ENCODE measurements at regions not wholly inside any gene's neighbourhood (a gene's known extent, or its start where the extent isn't known, plus 50 kb on each side); places are given as distances from the start of the nearest gene placed in this dataset.

GRCh38 chr12:22935090-22935489 is 310.1 kb downstream of the ETNK1 start:
- no peak for ATAC-seq
- 49 to 73% methylated on average over 9 to 11 of the region's 12 CpGs for WGBS, 2 donors (ENCODE audit: low coverage in 1 of 2)
- TF ChIP-seq EP300 (IDR thresholded peaks at IDR 0.05) (no peak), POLR2AphosphoS5 (IDR thresholded peaks at IDR 0.05) (no peak), POLR2A (IDR thresholded peaks at IDR 0.05) (no peak), CTCF (IDR thresholded peaks at IDR 0.05) (no peak)
- H3K4me3 ChIP-seq = no peak overlapping the region
- no peak overlapping the region for H3K27ac ChIP-seq
- no peaks in the 10 kb centered on the region for H3K27me3 ChIP-seq
- no peaks in the 10 kb centered on the region for H3K36me3 ChIP-seq
- H3K9me3 ChIP-seq = peaks cover 0 to 3% (median 0%) of the 10 kb centered on the region in 3 donors
- H3K4me1 ChIP-seq = no peaks in the 10 kb centered on the region

GRCh38 chr12:22935501-22935900 is 310.5 kb downstream of the ETNK1 start:
- H3K4me1 ChIP-seq = no peaks in the 10 kb centered on the region
- no peaks in the 10 kb centered on the region for H3K27me3 ChIP-seq
- peaks cover 0 to 7% (median 0%) of the 10 kb centered on the region in 3 donors for H3K9me3 ChIP-seq
- no peak overlapping the region for H3K27ac ChIP-seq
- no peak overlapping the region for H3K4me3 ChIP-seq
- no peak for ATAC-seq
- no peak for TF ChIP-seq CTCF (IDR thresholded peaks at IDR 0.05)
- TF ChIP-seq EP300 (IDR thresholded peaks at IDR 0.05) = no peak
- TF ChIP-seq POLR2AphosphoS5 (IDR thresholded peaks at IDR 0.05) = no peak
- TF ChIP-seq POLR2A (IDR thresholded peaks at IDR 0.05) = no peak
- WGBS, 2 donors (ENCODE audit: low coverage in 1 of 2) = 73 to 92% methylated on average over 6 to 7 of the region's 7 CpGs
- H3K36me3 ChIP-seq = no peaks in the 10 kb centered on the region

- Histone ChIP-seq H3K9me3 (peaks cover 0 to 18% (median 0%) of the 10 kb centered on the region in 3 donors), H3K27me3 (no peaks in the 10 kb centered on the region), H3K4me1 (no peaks in the 10 kb centered on the region), H3K4me3 (no peak overlapping the region), H3K36me3 (no peaks in the 10 kb centered on the region), H3K27ac (no peak overlapping the region)
- ATAC-seq = no peak
- WGBS, 2 donors (ENCODE audit: low coverage in 1 of 2) = 100% methylated on average over 1 of the region's 2 CpGs; no CpG with 5 or more reads in 1 of the 2 donors
- no peak for TF ChIP-seq POLR2A (IDR thresholded peaks at IDR 0.05)
- no peak for TF ChIP-seq POLR2AphosphoS5 (IDR thresholded peaks at IDR 0.05)
- TF ChIP-seq CTCF (IDR thresholded peaks at IDR 0.05) = no peak
- TF ChIP-seq EP300 (IDR thresholded peaks at IDR 0.05) = no peak
Observed at GRCh38 chr12:22938323-22938722, 313.4 kb downstream of the ETNK1 start.

GRCh38 chr12:22951206-22951605 is 326.2 kb downstream of the ETNK1 start:
- no peak for ATAC-seq
- Histone ChIP-seq H3K4me1 (no peaks in the 10 kb centered on the region), H3K36me3 (no peaks in the 10 kb centered on the region), H3K27ac (no peak overlapping the region), H3K9me3 (no peaks in the 10 kb centered on the region), H3K4me3 (no peak overlapping the region), H3K27me3 (no peaks in the 10 kb centered on the region)
- 81 to 86% methylated on average over 5 of the region's 5 CpGs for WGBS, 2 donors (ENCODE audit: low coverage in 1 of 2)
- TF ChIP-seq CTCF (IDR thresholded peaks at IDR 0.05) (no peak), POLR2A (IDR thresholded peaks at IDR 0.05) (no peak), POLR2AphosphoS5 (IDR thresholded peaks at IDR 0.05) (no peak), EP300 (IDR thresholded peaks at IDR 0.05) (no peak)

- H3K27ac ChIP-seq = no peak overlapping the region
- no peaks in the 10 kb centered on the region for H3K9me3 ChIP-seq
- H3K27me3 ChIP-seq = no peaks in the 10 kb centered on the region
- WGBS, 2 donors (ENCODE audit: low coverage in 1 of 2) = 47 to 73% methylated on average over 1 to 2 of the region's 2 CpGs
- TF ChIP-seq POLR2A (IDR thresholded peaks at IDR 0.05) = no peak
- no peak for TF ChIP-seq EP300 (IDR thresholded peaks at IDR 0.05)
- no peak for TF ChIP-seq CTCF (IDR thresholded peaks at IDR 0.05)
- no peak for TF ChIP-seq POLR2AphosphoS5 (IDR thresholded peaks at IDR 0.05)
- ATAC-seq = no peak
- H3K4me3 ChIP-seq = no peak overlapping the region
- no peaks in the 10 kb centered on the region for H3K36me3 ChIP-seq
- H3K4me1 ChIP-seq = no peaks in the 10 kb centered on the region
Observed at GRCh38 chr12:22956690-22957089, 331.7 kb downstream of the ETNK1 start.
